H9 (cell line): ENCODE measurements at regions not wholly inside any gene's neighbourhood (a gene's known extent, or its start where the extent isn't known, plus 50 kb on each side); places are given as distances from the start of the nearest gene placed in this dataset.
"Not testable (repeated sequence)": the region's sequence is repeated elsewhere in the genome, so short reads cannot be mapped to it uniquely, and the experiment has no call there.

Source experiments
- DNase-seq: peaks from one replicate; pipeline ENCODE4 v3.0.0-alpha.2; 2017
- H2AFZ ChIP-seq: one replicate; pipeline ENCODE4 v1.6.1; 2013; ENCODE audit warnings: mild to moderate bottlenecking, low read length, control low read depth, moderate library complexity
- H2AK5ac ChIP-seq: 2 replicates; pipeline ENCODE4 v1.6.1; 2013; ENCODE audit warnings: low read length, control low read depth, mixed read lengths; ENCODE audit not compliant: insufficient read length
- H2BK120ac ChIP-seq: one replicate; pipeline ENCODE4 v1.6.1; 2013; ENCODE audit warnings: low read depth, mild to moderate bottlenecking, low read length, control low read depth, inconsistent platforms; ENCODE audit not compliant: poor library complexity, severe bottlenecking
- H2BK12ac ChIP-seq: 2 replicates; pipeline ENCODE4 v1.6.1; 2013; ENCODE audit warnings: low read length, control low read depth, mixed read lengths, low read depth; ENCODE audit not compliant: insufficient read length
- H2BK15ac ChIP-seq: 2 replicates; pipeline ENCODE4 v1.6.1; 2013; ENCODE audit warnings: low read depth, low read length, control low read depth
- H2BK20ac ChIP-seq: one replicate; pipeline ENCODE4 v1.6.1; 2013; ENCODE audit warnings: low read depth, mild to moderate bottlenecking, low read length, control low read depth, inconsistent platforms; ENCODE audit not compliant: poor library complexity, severe bottlenecking
- H2BK5ac ChIP-seq: 2 replicates; pipeline ENCODE4 v1.6.1; 2013; ENCODE audit warnings: low read length, control low read depth, mixed read lengths; ENCODE audit not compliant: insufficient read length
- H3K14ac ChIP-seq: 2 replicates; pipeline ENCODE4 v1.6.1; 2013; ENCODE audit warnings: low read length, control low read depth; ENCODE audit not compliant: insufficient read depth
- H3K18ac ChIP-seq: 2 replicates; pipeline ENCODE4 v1.6.1; 2013; ENCODE audit warnings: low read depth, mild to moderate bottlenecking, mixed read lengths, low read length, control low read depth; ENCODE audit not compliant: insufficient read length
- H3K23ac ChIP-seq: 2 replicates; pipeline ENCODE4 v1.6.1; 2013; ENCODE audit warnings: low read length, control low read depth, mixed read lengths, low read depth; ENCODE audit not compliant: insufficient read length
- H3K23me2 ChIP-seq: 2 replicates; pipeline ENCODE4 v1.6.1; 2013; ENCODE audit warnings: low read depth, mild to moderate bottlenecking, mixed read lengths, low read length, control low read depth; ENCODE audit not compliant: insufficient read length, poor library complexity, severe bottlenecking
- H3K27ac ChIP-seq: 2 replicates; pipeline ENCODE4 v1.5.1; 2013; ENCODE audit warnings: low read length, control low read depth, mixed read lengths, low read depth; ENCODE audit not compliant: insufficient read length
- H3K27me3 ChIP-seq: 2 replicates; pipeline ENCODE4 v1.6.1; 2013; ENCODE audit warnings: low read length, control low read depth, inconsistent platforms; ENCODE audit not compliant: insufficient read depth
- H3K4ac ChIP-seq: 2 replicates; pipeline ENCODE4 v1.6.1; 2013; ENCODE audit warnings: low read depth, mild to moderate bottlenecking, control low read depth, inconsistent platforms, low read length, moderate library complexity
- H3K4me1 ChIP-seq: 2 replicates; pipeline ENCODE4 v1.6.1; 2013; ENCODE audit warnings: low read length, control low read depth, inconsistent platforms; ENCODE audit not compliant: insufficient read depth
- H3K4me2 ChIP-seq: 2 replicates; pipeline ENCODE4 v1.6.1; 2013; ENCODE audit warnings: low read length, control low read depth, mixed read lengths; ENCODE audit not compliant: insufficient read length, insufficient read depth
- H3K56ac ChIP-seq: 2 replicates; pipeline ENCODE4 v1.6.1; 2013; ENCODE audit warnings: low read depth, mild to moderate bottlenecking, mixed read lengths, low read length, control low read depth; ENCODE audit not compliant: insufficient read length
- H3K79me1 ChIP-seq: 2 replicates; pipeline ENCODE4 v1.6.1; 2013; ENCODE audit warnings: low read depth, mild to moderate bottlenecking, moderate library complexity, low read length, control low read depth, inconsistent platforms; ENCODE audit not compliant: insufficient read depth, poor library complexity, severe bottlenecking
- H3K79me2 ChIP-seq: 2 replicates; pipeline ENCODE4 v1.6.1; 2013; ENCODE audit warnings: low read length, control low read depth, inconsistent platforms; ENCODE audit not compliant: insufficient read depth
- H3K9ac ChIP-seq: 2 replicates; pipeline ENCODE4 v1.6.1; 2013; ENCODE audit warnings: low read length, control low read depth, mixed read lengths; ENCODE audit not compliant: insufficient read length; ENCODE audit errors: extremely low read depth
- H3K9me3 ChIP-seq: one replicate; pipeline ENCODE4 v1.6.1; 2013; ENCODE audit warnings: low read depth, low read length, inconsistent platforms; ENCODE audit not compliant: control insufficient read depth
- H3T11ph ChIP-seq: one replicate; pipeline ENCODE4 v1.6.1; 2013; ENCODE audit warnings: mild to moderate bottlenecking, low read length, control low read depth, inconsistent platforms
- H4K20me1 ChIP-seq: one replicate; pipeline ENCODE4 v1.6.1; 2013; ENCODE audit not compliant: control insufficient read depth, insufficient read length, insufficient read depth
- H4K5ac ChIP-seq: 2 replicates; pipeline ENCODE4 v1.6.1; 2013; ENCODE audit warnings: low read depth, mild to moderate bottlenecking, mixed read lengths, low read length, control low read depth; ENCODE audit not compliant: insufficient read length
- H4K8ac ChIP-seq: replicated peaks from 2 replicates; pipeline ENCODE4 v1.6.1; 2013; ENCODE audit warnings: low read length, control low read depth, mixed read lengths, low read depth; ENCODE audit not compliant: insufficient read length
- H4K91ac ChIP-seq: 2 replicates; pipeline ENCODE4 v1.6.1; 2013; ENCODE audit warnings: low read depth, mild to moderate bottlenecking, moderate library complexity, mixed read lengths, low read length, control low read depth; ENCODE audit not compliant: insufficient read length
- H3K27ac Mint-ChIP-seq, 3 experiments: 2 replicates in 2 of 3; 3 replicates in 1 of 3; pipeline ENCODE4 v1.8.0; 2020 to 2021; ENCODE audit warnings: mixed read lengths in 3 of 3, mild to moderate bottlenecking in 1 of 3, moderate library complexity in 1 of 3
- H3K27me3 Mint-ChIP-seq: 2 replicates; pipeline ENCODE4 v1.8.0; 2021; ENCODE audit warnings: low read depth, mild to moderate bottlenecking, moderate library complexity, mixed read lengths
- H3K36me3 Mint-ChIP-seq, 3 experiments: 2 replicates in 2 of 3; 3 replicates in 1 of 3; pipeline ENCODE4 v1.8.0; 2020 to 2021; ENCODE audit warnings: low read depth in 3 of 3, mixed read lengths in 3 of 3; ENCODE audit not compliant: insufficient read depth in 1 of 3
- H3K4me1 Mint-ChIP-seq, 2 experiments: 2 replicates each; pipeline ENCODE4 v1.8.0; 2020; ENCODE audit warnings: mixed read lengths in 2 of 2
- H3K4me3 Mint-ChIP-seq, 2 experiments: 2 replicates in 1 of 2; 3 replicates in 1 of 2; pipeline ENCODE4 v1.8.0; 2020 to 2021; ENCODE audit warnings: mild to moderate bottlenecking in 2 of 2, mixed read lengths in 2 of 2, moderate library complexity in 1 of 2
- H3K9me3 Mint-ChIP-seq, 2 experiments: 2 replicates in 1 of 2; 3 replicates in 1 of 2; pipeline ENCODE4 v1.8.0; 2020; ENCODE audit warnings: mild to moderate bottlenecking in 2 of 2, mixed read lengths in 2 of 2, moderate library complexity in 1 of 2
- WGBS: extraction: QIAGEN DNeasy Blood & Tissue Kit; methylation state at CpG from one replicate; pipeline ENCODE4 v1.1.7; 2013; ENCODE audit warnings: missing lambda C conversion rate, low lambda C conversion rate, mixed read lengths; ENCODE audit not compliant: insufficient read length; ENCODE audit errors: extremely low coverage; 5-methylcytosine and 5-hydroxymethylcytosine counted together
- TF ChIP-seq, protein P1 (sequence below): fragments of 200-600 bp; sonication (generic); conservative IDR thresholded peaks from 3 replicates; pipeline ENCODE4 v1.8.0; 2021; ENCODE audit warnings: antibody characterized with exemption, mild to moderate bottlenecking

DNA sequence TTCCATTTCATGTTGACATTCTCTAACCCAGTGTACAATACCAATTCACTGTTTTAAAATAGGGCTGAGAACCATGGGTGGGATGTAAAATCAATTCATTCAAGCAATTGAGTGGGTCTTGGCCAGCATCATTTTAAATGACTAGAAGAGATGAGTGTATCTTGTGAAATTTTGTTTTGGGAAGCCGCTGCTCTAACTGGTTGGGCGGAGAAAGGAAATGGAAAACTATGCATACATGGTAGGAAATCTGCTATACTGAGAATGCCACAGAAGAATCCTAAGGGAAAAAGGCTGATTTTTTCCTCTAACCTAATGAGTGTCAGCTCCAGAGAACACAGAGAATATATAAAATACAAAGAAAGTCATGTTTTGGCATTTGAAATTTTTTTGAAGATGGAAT, 54.8 kb upstream of the DCLK2 start:
- Histone ChIP-seq H2BK20ac (no peak overlapping the region), H3K27me3 (no peaks in the 10 kb centered on the region), H2BK15ac (no peak overlapping the region), H3K23me2 (no peaks in the 10 kb centered on the region), H3K79me1 (no peaks in the 10 kb centered on the region), H4K20me1 (no peaks in the 10 kb centered on the region), H2BK120ac (no peak overlapping the region), H3T11ph (no peak overlapping the region), H4K91ac (no peak overlapping the region), H3K14ac (no peak overlapping the region), H2AK5ac (no peak overlapping the region), H3K27ac (no peak overlapping the region), H3K79me2 (no peaks in the 10 kb centered on the region), H2AFZ (no peak overlapping the region), H2BK5ac (no peak overlapping the region), H3K56ac (no peak overlapping the region), H3K4me2 (no peak overlapping the region), H3K4ac (no peak overlapping the region), H4K5ac (no peak overlapping the region), H3K9ac (no peak overlapping the region), H3K18ac (no peak overlapping the region), H4K8ac (no peak overlapping the region), H3K9me3 (peaks cover 8% of the 10 kb centered on the region), H3K4me1 (no peaks in the 10 kb centered on the region; the same call in 1 of the 2 replicates), H2BK12ac (no peak overlapping the region), H3K23ac (no peak overlapping the region)
- H3K27ac Mint-ChIP-seq = no peak overlapping the region
- peaks cover 2 to 10% of the 10 kb centered on the region in 2 experiments; a peak in 3 of 4 replicates for H3K4me1 Mint-ChIP-seq
- peaks cover 7 to 20% (median 16%) of the 10 kb centered on the region in 3 experiments; a peak in 6 of 7 replicates for H3K36me3 Mint-ChIP-seq
- H3K9me3 Mint-ChIP-seq = peaks cover 17 to 20% of the 10 kb centered on the region in 2 experiments
- TF ChIP-seq, protein P1, sequence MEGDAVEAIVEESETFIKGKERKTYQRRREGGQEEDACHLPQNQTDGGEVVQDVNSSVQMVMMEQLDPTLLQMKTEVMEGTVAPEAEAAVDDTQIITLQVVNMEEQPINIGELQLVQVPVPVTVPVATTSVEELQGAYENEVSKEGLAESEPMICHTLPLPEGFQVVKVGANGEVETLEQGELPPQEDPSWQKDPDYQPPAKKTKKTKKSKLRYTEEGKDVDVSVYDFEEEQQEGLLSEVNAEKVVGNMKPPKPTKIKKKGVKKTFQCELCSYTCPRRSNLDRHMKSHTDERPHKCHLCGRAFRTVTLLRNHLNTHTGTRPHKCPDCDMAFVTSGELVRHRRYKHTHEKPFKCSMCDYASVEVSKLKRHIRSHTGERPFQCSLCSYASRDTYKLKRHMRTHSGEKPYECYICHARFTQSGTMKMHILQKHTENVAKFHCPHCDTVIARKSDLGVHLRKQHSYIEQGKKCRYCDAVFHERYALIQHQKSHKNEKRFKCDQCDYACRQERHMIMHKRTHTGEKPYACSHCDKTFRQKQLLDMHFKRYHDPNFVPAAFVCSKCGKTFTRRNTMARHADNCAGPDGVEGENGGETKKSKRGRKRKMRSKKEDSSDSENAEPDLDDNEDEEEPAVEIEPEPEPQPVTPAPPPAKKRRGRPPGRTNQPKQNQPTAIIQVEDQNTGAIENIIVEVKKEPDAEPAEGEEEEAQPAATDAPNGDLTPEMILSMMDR = no peak
- H3K27me3 Mint-ChIP-seq = no peaks in the 10 kb centered on the region
- WGBS = no CpG with 5 or more reads among the region's 2 CpGs
- no peak overlapping the region for H3K4me3 Mint-ChIP-seq
- no peak for DNase-seq

- not testable (repeated sequence) for H3K14ac ChIP-seq, H3K27ac Mint-ChIP-seq, H3K4me3 Mint-ChIP-seq
Observed at GRCh38 chr4:150026987-150027386, 51.3 kb upstream of the DCLK2 start.

More at GRCh38 chr4:150026987-150027386, 51.3 kb upstream of the DCLK2 start:
- H3K79me1 ChIP-seq, H3K9me3 ChIP-seq, H4K20me1 ChIP-seq, H3K9ac ChIP-seq, H3K79me2 ChIP-seq, H3K23ac ChIP-seq, H3K4me2 ChIP-seq, H2BK5ac ChIP-seq, H4K5ac ChIP-seq, H2BK120ac ChIP-seq, H3K56ac ChIP-seq, H3K27me3 ChIP-seq, H3K4ac ChIP-seq, H2BK15ac ChIP-seq, H3K27me3 Mint-ChIP-seq, DNase-seq, H3K23me2 ChIP-seq, H3K4me1 Mint-ChIP-seq, H2BK20ac ChIP-seq, H3K27ac ChIP-seq, H2AK5ac ChIP-seq, H2AFZ ChIP-seq, H2BK12ac ChIP-seq, H3T11ph ChIP-seq, H3K18ac ChIP-seq, H3K4me1 ChIP-seq, H4K91ac ChIP-seq, H4K8ac ChIP-seq: not testable (repeated sequence)
- peaks cover 7 to 20% (median 16%) of the 10 kb centered on the region in 3 experiments; a peak in 6 of 7 replicates for H3K36me3 Mint-ChIP-seq
- H3K9me3 Mint-ChIP-seq = peaks cover 17 to 20% of the 10 kb centered on the region in 2 experiments
